ENCODE measurements at regions not wholly inside any gene's neighbourhood (a gene's known extent, or its start where the extent isn't known, plus 50 kb on each side); places are given as distances from the start of the nearest gene placed in this dataset.

GRCh38 chr4:45363931-45364330, 637.6 kb upstream of the GNPDA2 start:
- intact Hi-C loops (cut with micrococcal nuclease) = no loop called here

- intact Hi-C loops (cut with micrococcal nuclease) = no loop called here
These were observed 632.5 kb upstream of the GNPDA2 start for GRCh38 chr4:45358573-45359506.

GRCh38 chr4:45353161-45353560, 626.8 kb upstream of the GNPDA2 start:
- intact Hi-C loops (cut with micrococcal nuclease) = no loop called here

GRCh38 chr4:45350438-45350837, 624.1 kb upstream of the GNPDA2 start:
- intact Hi-C loops (cut with micrococcal nuclease) = no loop called here

DNA sequence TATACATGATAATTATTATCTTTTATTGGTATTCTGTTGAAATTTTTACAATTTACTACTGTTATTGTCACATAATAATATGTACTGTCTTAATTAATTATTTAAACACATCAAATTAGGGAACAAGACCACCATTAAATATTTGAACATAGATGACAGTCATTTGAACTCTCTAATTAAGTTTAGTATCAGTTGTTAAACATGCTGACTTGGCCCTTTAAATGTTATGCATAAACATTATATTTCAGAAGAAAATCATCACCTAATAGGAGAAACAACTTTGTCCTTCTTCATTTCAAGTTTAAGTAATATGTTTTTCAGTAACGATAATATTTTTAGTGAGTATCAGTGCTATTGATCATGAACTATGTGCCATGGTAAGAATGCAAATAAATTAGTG, 623.5 kb upstream of the GNPDA2 start:
- intact Hi-C loops (cut with micrococcal nuclease) = no loop called here

DNA sequence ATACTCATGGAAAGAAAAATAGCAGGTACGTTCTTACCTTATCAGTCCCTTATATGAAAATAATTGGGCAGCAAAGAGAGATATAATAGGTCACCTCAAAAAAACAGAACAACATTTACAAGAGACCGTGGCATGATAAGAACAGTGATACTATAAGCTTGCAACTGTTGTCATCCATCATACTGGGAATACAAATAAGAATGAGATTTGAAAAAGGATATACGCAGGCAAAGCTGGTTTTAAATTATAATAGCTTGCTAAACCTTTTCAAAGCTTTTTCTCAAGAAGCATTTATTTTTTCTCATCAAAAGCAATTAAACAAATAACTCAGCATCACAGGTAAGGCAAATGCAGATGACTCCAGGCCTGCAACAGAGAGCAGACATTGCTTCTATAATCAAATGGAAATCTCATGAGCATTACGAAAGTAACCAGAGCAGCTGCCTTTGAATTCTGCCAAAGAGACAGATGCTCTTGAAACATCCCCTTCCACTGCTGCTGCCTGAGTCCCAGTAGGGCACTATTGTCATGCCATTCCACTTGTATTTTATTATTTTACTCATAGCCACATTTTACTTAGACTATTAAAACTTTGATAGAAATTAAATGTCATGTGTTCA, 620.6 kb upstream of the GNPDA2 start:
- intact Hi-C loops (cut with micrococcal nuclease) = no loop called here

GRCh38 chr4:45345558-45345957, 619.2 kb upstream of the GNPDA2 start:
- intact Hi-C loops (cut with micrococcal nuclease) = no loop called here

DNA sequence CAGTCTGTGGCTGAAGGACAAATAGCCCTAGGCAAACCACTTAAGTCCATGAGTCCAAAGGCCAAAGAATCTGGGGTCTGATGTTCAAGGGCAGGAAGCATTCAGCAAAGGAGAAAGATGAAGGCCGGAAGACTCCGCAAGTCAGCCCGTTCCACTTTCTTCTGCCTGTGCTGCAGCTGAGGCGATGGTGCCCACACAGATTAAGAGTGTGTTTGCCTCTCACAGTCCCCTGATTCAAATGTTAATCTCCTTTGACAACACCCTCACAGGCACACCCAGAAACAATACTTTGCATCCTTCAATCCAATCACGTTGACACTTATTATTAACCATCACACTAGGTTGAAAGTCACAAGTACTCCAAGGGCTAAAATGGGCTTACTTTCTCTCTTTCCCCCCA, 605.4 kb upstream of the GNPDA2 start:
- intact Hi-C loops (cut with micrococcal nuclease) = no loop called here

DNA sequence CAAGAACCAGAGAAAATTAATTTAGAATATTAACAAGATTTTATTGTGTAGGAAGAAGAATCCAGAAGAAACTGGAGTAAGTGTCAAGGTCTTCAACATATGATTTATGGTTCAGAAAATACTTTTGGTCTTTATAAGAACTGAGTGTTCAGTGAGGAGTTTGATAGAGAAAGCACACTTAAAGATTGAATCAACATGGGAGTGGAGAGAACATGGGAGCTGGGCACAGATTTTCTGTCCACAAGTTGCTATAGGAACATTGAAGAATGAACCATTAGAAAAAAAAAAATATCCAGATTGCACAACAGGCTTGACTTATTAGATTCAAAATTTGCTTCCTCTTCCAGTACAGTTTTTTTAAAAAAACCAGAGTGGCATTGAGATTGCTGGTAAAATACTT, 601.2 kb upstream of the GNPDA2 start:
- intact Hi-C loops (cut with micrococcal nuclease) = no loop called here

GRCh38 chr4:45324455-45325417, 598.4 kb upstream of the GNPDA2 start:
- intact Hi-C loops (cut with micrococcal nuclease) = no loop called here

DNA sequence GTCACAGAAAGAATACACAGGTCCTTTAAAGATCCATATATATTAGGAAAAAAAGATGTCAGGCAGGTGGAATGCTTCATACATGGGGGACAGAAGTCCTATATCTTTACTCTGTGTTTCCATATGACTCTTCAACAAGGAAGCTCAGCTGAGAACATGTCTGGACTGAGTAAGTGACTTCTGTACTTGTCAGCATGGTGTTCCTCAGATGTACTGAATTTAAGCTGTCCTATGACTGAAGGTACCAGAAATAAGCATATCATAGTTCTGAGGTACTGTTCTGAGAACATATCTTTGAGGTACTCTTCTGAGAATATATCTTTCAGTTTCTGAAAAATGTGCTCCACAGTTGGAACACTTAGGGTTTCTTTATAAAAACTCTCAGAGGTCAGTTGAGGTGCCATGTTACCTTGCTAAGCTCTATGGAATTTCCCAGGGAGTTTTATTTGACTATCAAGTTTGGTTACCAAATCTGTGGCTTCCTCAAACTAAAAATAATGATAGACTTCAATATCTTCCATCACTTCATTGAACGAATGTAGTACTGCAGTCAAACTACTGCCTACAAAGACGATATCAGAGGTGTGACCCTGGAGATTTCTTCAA, 597.2 kb upstream of the GNPDA2 start:
- intact Hi-C loops (cut with micrococcal nuclease) = no loop called here

- intact Hi-C loops (cut with micrococcal nuclease) = no loop called here
These were observed 591.4 kb upstream of the GNPDA2 start for GRCh38 chr4:45317739-45318138.

GRCh38 chr4:45317276-45317675, 590.9 kb upstream of the GNPDA2 start:
- intact Hi-C loops (cut with micrococcal nuclease) = no loop called here

DNA sequence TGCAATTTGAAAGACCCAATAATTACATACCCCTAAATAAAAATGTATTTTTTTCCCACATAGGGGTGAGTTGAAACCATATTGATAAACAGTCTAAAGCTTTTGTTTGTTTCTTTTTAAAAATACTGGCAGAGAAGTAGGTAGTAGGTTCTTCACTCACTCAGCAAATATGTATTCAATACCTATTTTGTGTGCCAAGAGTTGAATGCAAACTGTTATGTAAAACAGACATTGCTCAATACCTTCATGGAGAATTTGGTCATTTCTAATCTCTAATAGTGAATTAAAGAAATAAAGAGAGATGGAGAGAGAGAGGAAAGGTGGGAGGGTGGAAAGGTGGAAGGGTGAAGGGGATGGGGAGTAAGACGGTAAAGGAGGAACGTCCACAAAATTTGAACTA, 589.9 kb upstream of the GNPDA2 start:
- intact Hi-C loops (cut with micrococcal nuclease) = no loop called here

DNA sequence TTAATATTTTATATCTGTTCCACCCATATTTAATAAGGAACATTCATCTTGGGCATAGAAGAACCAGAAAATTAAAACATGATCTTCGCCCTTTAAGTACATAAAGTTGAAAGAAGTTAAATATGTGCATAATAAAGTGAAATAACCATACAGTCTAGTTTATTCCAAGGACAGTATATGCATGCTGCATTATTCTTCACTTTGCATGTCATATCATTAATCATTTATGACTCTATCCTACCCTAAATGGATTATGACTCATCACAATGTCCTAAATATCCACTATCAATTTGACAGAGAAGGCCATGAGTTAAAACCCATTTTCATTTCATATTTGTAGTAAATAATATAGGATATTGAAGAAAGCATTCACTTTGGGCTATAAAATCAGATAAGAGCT, 576.5 kb upstream of the GNPDA2 start:
- intact Hi-C loops (cut with micrococcal nuclease) = no loop called here

DNA sequence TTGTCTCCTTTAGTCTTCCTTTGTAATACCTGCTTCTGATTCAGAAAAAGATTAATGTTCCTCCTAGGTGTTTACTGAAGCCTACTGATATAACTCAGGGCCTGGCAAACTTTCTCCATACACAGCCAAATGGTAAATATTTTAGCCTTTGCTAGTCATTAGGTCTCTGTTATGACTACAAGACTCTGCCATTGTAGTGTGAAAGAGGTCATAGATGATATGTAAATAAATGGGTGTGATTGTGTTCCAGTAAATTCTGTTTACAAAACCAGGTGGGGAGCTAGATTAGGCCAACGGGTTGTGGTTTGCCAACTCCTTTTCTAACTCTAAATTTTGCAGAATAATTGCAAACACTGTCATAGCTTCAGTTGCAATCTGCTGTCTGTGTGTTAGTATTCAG, 568.1 kb upstream of the GNPDA2 start:
- intact Hi-C loops (cut with micrococcal nuclease) = no loop called here

- intact Hi-C loops (cut with micrococcal nuclease) = no loop called here
These were observed 567.0 kb upstream of the GNPDA2 start for GRCh38 chr4:45293335-45293734.

- intact Hi-C loops (cut with micrococcal nuclease) = no loop called here
These were observed 566.5 kb upstream of the GNPDA2 start for GRCh38 chr4:45292844-45293243.

- intact Hi-C loops (cut with micrococcal nuclease) = no loop called here
These were observed 558.2 kb upstream of the GNPDA2 start for GRCh38 chr4:45284400-45285085.

DNA sequence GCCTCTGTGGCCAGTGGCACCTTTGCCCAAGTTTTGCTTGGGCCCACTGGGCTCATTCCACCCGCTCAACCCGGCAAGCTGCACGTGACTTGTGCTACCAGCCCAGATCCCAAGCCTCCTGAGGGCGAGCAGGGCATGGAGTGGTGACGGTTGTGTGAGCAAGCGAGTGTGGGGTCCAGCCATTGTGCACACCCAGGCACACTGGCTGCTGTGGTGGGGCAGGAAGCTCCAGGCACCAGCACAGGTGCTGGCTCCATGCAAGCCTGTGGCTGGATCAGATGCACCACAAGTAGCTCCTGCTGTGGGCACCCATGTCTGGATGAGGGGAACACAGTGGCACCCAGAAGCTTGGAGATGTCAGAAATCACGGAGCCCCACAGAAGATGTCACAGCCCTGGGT, 557.0 kb upstream of the GNPDA2 start:
- intact Hi-C loops (cut with micrococcal nuclease) = no loop called here

DNA sequence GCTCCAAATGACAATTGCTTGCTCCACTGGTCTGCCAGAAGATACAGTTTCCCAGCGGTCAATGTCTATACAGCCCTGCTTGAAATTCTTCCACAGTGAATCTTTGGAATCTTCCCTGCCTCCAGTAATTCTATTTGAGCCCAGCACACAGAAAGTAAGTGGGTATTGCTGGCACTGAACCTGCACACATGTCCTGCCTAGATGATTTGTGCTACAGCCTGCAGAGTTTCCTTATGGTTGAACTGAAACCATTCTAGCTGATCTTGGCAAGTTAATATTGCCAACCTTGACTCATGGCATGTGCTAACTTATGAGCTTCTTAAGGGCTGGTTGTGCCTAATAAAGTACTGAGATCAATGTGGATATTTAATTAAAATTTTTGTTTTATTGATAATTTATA, 553.8 kb upstream of the GNPDA2 start:
- intact Hi-C loops (cut with micrococcal nuclease) = no loop called here

Data from T-helper 2 cell treated with Interferon-gamma antibody and Interleukin-4, amounts not matched to agents 100 ng/mL and 5 ng/mL, for 36 hours (primary cell).